Muscle layer of duodenum (tissue), 2 donors: ENCODE measurements at regions not wholly inside any gene's neighbourhood (a gene's known extent, or its start where the extent isn't known, plus 50 kb on each side); places are given as distances from the start of the nearest gene placed in this dataset.
"Not testable (repeated sequence)": the region's sequence is repeated elsewhere in the genome, so short reads cannot be mapped to it uniquely, and the experiment has no call there.

Source experiments
- H3K27ac ChIP-seq: one replicate; pipeline ENCODE4 v1.7.0; 2013; ENCODE audit warnings: mild to moderate bottlenecking, low read length
- H3K27me3 ChIP-seq: one replicate; pipeline ENCODE4 v1.7.0; 2013; ENCODE audit warnings: low read depth, mild to moderate bottlenecking, control low read depth, low read length
- H3K36me3 ChIP-seq, 2 donors: one replicate each; pipeline ENCODE4 v1.7.0; 2013; ENCODE audit warnings: low read length in 2 of 2, control low read depth in 1 of 2, mild to moderate bottlenecking in 1 of 2; ENCODE audit not compliant: insufficient read depth in 2 of 2, control insufficient read depth in 1 of 2
- H3K4me1 ChIP-seq, 2 donors: one replicate each; pipeline ENCODE4 v1.7.0; 2013; ENCODE audit warnings: low read length in 2 of 2, mild to moderate bottlenecking in 2 of 2, control low read depth in 1 of 2, moderate library complexity in 1 of 2; ENCODE audit not compliant: insufficient read depth in 2 of 2, control insufficient read depth in 1 of 2
- H3K4me3 ChIP-seq, 2 donors: one replicate each; pipeline ENCODE4 v1.7.0; 2013; ENCODE audit warnings: low read length in 2 of 2, low read depth in 1 of 2, mild to moderate bottlenecking in 1 of 2
- H3K9me3 ChIP-seq, 2 donors: one replicate each; pipeline ENCODE4 v1.7.0; 2013; ENCODE audit warnings: low read length in 2 of 2, control low read depth in 1 of 2, mild to moderate bottlenecking in 1 of 2; ENCODE audit not compliant: control insufficient read depth in 1 of 2
- donor health status: healthy.

- peaks cover 3% of the 10 kb centered on the region for H3K27me3 ChIP-seq
- H3K36me3 ChIP-seq, result no peaks in the 10 kb centered on the region
- H3K9me3 ChIP-seq, result no peaks in the 10 kb centered on the region
- no peak overlapping the region for H3K27ac ChIP-seq
- H3K4me3 ChIP-seq, result peak overlapping the region; percentile 42 to 47
- peaks cover 0 to 4% of the 10 kb centered on the region in 2 donors for H3K4me1 ChIP-seq
Observed at GRCh38 chr13:24931450-24932251, 164.3 kb upstream of the PABPC3 start.

GRCh38 chr13:24933106-24934023, 162.6 kb upstream of the PABPC3 start:
- H3K4me3 ChIP-seq, H3K4me1 ChIP-seq, H3K36me3 ChIP-seq, H3K27ac ChIP-seq, H3K9me3 ChIP-seq, H3K27me3 ChIP-seq: not testable (repeated sequence)

- not testable (repeated sequence) for H3K4me1 ChIP-seq, H3K27ac ChIP-seq, H3K4me3 ChIP-seq, H3K9me3 ChIP-seq, H3K27me3 ChIP-seq, H3K36me3 ChIP-seq
Observed at GRCh38 chr13:24934024-24934385, 161.9 kb upstream of the PABPC3 start.

- Histone ChIP-seq H3K27ac (no peak overlapping the region), H3K27me3 (no peaks in the 10 kb centered on the region), H3K4me3 (no peak overlapping the region), H3K4me1 (no peaks in the 10 kb centered on the region), H3K36me3 (no peaks in the 10 kb centered on the region), H3K9me3 (no peaks in the 10 kb centered on the region)
Observed at GRCh38 chr13:24938966-24939365, 157.0 kb upstream of the PABPC3 start.

GRCh38 chr13:24941023-24941713, 154.8 kb upstream of the PABPC3 start:
- H3K27ac ChIP-seq, H3K9me3 ChIP-seq, H3K4me1 ChIP-seq, H3K4me3 ChIP-seq, H3K36me3 ChIP-seq, H3K27me3 ChIP-seq: not testable (repeated sequence)

- no peaks in the 10 kb centered on the region for H3K4me1 ChIP-seq
- no peaks in the 10 kb centered on the region for H3K36me3 ChIP-seq
- H3K27me3 ChIP-seq, result no peaks in the 10 kb centered on the region
- H3K9me3 ChIP-seq, result no peaks in the 10 kb centered on the region
- no peak overlapping the region for H3K4me3 ChIP-seq
- no peak overlapping the region for H3K27ac ChIP-seq
Observed at GRCh38 chr13:24943136-24943535, 152.8 kb upstream of the PABPC3 start.

GRCh38 chr13:24944073-24944472, 151.9 kb upstream of the PABPC3 start:
- H3K9me3 ChIP-seq, H3K27ac ChIP-seq, H3K4me1 ChIP-seq, H3K36me3 ChIP-seq, H3K27me3 ChIP-seq, H3K4me3 ChIP-seq: not testable (repeated sequence)

GRCh38 chr13:24948977-24949376, 147.0 kb upstream of the PABPC3 start:
- H3K27me3 ChIP-seq, H3K27ac ChIP-seq, H3K4me3 ChIP-seq, H3K36me3 ChIP-seq, H3K9me3 ChIP-seq, H3K4me1 ChIP-seq: not testable (repeated sequence)

- H3K9me3 ChIP-seq, H3K27me3 ChIP-seq, H3K4me1 ChIP-seq, H3K4me3 ChIP-seq, H3K27ac ChIP-seq, H3K36me3 ChIP-seq: not testable (repeated sequence)
Observed at GRCh38 chr13:24950611-24951010, 145.3 kb upstream of the PABPC3 start.

GRCh38 chr13:24967970-24968369, 128.0 kb upstream of the PABPC3 start:
- H3K36me3 ChIP-seq, H3K4me1 ChIP-seq, H3K9me3 ChIP-seq, H3K27me3 ChIP-seq, H3K27ac ChIP-seq: not testable (repeated sequence)
- H3K4me3 ChIP-seq, result peak overlapping the region; percentile 51 to 52

- peak overlapping the region; percentile 51 to 52 for H3K4me3 ChIP-seq
- not testable (repeated sequence) for H3K36me3 ChIP-seq, H3K9me3 ChIP-seq, H3K4me1 ChIP-seq, H3K27me3 ChIP-seq, H3K27ac ChIP-seq
Observed at GRCh38 chr13:24968416-24968815, 127.5 kb upstream of the PABPC3 start.
